DND-41 (cell line): ENCODE measurements at regions not wholly inside any gene's neighbourhood (a gene's known extent, or its start where the extent isn't known, plus 50 kb on each side); places are given as distances from the start of the nearest gene placed in this dataset.

ENCODE experiments used
- EZH2 ChIP-seq: IDR thresholded peaks from 3 replicates; pipeline ENCODE4 v1.6.1; 2012; ENCODE audit warnings: borderline replicate concordance, low read depth, mild to moderate bottlenecking, moderate library complexity, low read length, inconsistent platforms; ENCODE audit not compliant: severe bottlenecking
- TF ChIP-seq, protein P1 (sequence below): IDR thresholded peaks from 2 replicates; pipeline ENCODE4 v1.5.1; 2012; ENCODE audit warnings: borderline replicate concordance, low read length, moderate library complexity, mild to moderate bottlenecking; ENCODE audit not compliant: poor library complexity, severe bottlenecking; ENCODE audit errors: extremely low read depth

DNA sequence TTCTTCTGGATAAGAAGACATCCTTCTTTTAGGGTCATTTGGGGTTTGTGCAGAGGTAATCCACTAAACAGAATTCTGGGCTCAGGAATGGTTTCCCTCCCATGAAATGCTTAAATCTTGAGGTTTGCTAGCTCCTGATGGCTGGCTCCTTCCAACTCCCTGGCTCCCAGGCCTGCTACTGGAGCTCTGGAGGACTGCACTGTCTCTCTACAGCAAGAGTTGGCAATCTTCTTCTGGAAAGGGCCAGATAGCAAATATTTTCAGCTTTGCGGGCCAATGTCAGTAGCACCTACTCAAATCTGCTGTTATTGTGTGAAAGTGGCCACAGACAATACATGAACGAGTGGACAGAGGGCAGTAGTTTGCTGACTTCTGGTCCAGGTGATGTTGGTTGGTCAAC lies 174.2 kb upstream of the CTBP2 start:
- TF ChIP-seq, protein P1, sequence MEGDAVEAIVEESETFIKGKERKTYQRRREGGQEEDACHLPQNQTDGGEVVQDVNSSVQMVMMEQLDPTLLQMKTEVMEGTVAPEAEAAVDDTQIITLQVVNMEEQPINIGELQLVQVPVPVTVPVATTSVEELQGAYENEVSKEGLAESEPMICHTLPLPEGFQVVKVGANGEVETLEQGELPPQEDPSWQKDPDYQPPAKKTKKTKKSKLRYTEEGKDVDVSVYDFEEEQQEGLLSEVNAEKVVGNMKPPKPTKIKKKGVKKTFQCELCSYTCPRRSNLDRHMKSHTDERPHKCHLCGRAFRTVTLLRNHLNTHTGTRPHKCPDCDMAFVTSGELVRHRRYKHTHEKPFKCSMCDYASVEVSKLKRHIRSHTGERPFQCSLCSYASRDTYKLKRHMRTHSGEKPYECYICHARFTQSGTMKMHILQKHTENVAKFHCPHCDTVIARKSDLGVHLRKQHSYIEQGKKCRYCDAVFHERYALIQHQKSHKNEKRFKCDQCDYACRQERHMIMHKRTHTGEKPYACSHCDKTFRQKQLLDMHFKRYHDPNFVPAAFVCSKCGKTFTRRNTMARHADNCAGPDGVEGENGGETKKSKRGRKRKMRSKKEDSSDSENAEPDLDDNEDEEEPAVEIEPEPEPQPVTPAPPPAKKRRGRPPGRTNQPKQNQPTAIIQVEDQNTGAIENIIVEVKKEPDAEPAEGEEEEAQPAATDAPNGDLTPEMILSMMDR: no peak
- TF ChIP-seq EZH2: no peak
